AG04450 (cell line): ENCODE measurements at regions not wholly inside any gene's neighbourhood (a gene's known extent, or its start where the extent isn't known, plus 50 kb on each side); places are given as distances from the start of the nearest gene placed in this dataset.

Experiments
- CTCF ChIA-PET: fragments of 300-600, 350-600 bp; formaldehyde crosslinking; extraction: SDS; loops from one replicate; lab custom pipeline; 2022; ENCODE audit warnings: antibody characterized with exemption, inconsistent platforms; lab: Charles Lee
- POLR2A ChIA-PET: fragments of 350-600 bp; formaldehyde crosslinking; extraction: SDS; loops from one replicate; lab custom pipeline; 2021; ENCODE audit warnings: antibody characterized with exemption, inconsistent platforms; lab: Yijun Ruan, JAX
- DNase-seq: peaks from one replicate; pipeline ENCODE4 v3.0.0-alpha.2; 2011; ENCODE audit warnings: low read depth, low spot score
- H3K27ac ChIP-seq: one replicate; pipeline ENCODE4 v1.5.1; 2012; ENCODE audit warnings: low read depth, low read length, control low read depth
- H3K27me3 ChIP-seq: one replicate; pipeline ENCODE4 v1.6.0; 2012; ENCODE audit warnings: low read length; ENCODE audit not compliant: control insufficient read depth, insufficient read depth
- H3K4me3 ChIP-seq: 2 replicates; pipeline ENCODE4 v1.5.1; 2011; ENCODE audit warnings: mild to moderate bottlenecking, low read depth, low read length, control low read depth
- H3K9me3 ChIP-seq: 2 replicates; pipeline ENCODE4 v1.5.1; 2012; ENCODE audit warnings: low read length; ENCODE audit not compliant: control insufficient read depth, insufficient read depth
- CTCF ChIP-seq: IDR thresholded peaks from 2 replicates; pipeline ENCODE4 v1.5.1; 2011; ENCODE audit warnings: low read depth, low read length, control low read depth, inconsistent platforms

GRCh38 chr12:54773593-54773992 lies 80.7 kb upstream of the MUCL1 start:
- H3K27ac ChIP-seq: no peak overlapping the region
- H3K27me3 ChIP-seq: no peaks in the 10 kb centered on the region
- CTCF ChIA-PET: no interaction called here
- no peak overlapping the region for H3K4me3 ChIP-seq
- POLR2A ChIA-PET: no interaction called here
- no peaks in the 10 kb centered on the region for H3K9me3 ChIP-seq
- no peak for TF ChIP-seq CTCF
- DNase-seq: no peak

GRCh38 chr12:54765652-54766051 lies 88.7 kb upstream of the MUCL1 start:
- Histone ChIP-seq H3K4me3 (no peak overlapping the region), H3K27ac (no peak overlapping the region), H3K27me3 (no peaks in the 10 kb centered on the region), H3K9me3 (no peaks in the 10 kb centered on the region)
- ChIA-PET POLR2A (no interaction called here), CTCF (no interaction called here)
- no peak for DNase-seq
- no peak for TF ChIP-seq CTCF

- H3K9me3 ChIP-seq: no peaks in the 10 kb centered on the region
- CTCF ChIA-PET: interaction anchor here (1.3 to 1.6 kb wide), 2 partner anchors 13 to 196 kb away, joined by 6 read pairs; no protein-coding TSS in a partner anchor
- H3K4me3 ChIP-seq: no peak overlapping the region
- no peak overlapping the region for H3K27ac ChIP-seq
- DNase-seq: no peak
- H3K27me3 ChIP-seq: no peaks in the 10 kb centered on the region
- POLR2A ChIA-PET: no interaction called here
- TF ChIP-seq CTCF: no peak
These were observed 91.9 kb upstream of the MUCL1 start for GRCh38 chr12:54762390-54762789.

GRCh38 chr12:54759751-54760150 lies 94.6 kb upstream of the MUCL1 start:
- Histone ChIP-seq H3K4me3 (no peak overlapping the region), H3K9me3 (no peaks in the 10 kb centered on the region), H3K27me3 (no peaks in the 10 kb centered on the region), H3K27ac (no peak overlapping the region)
- peak; percentile 27 for TF ChIP-seq CTCF
- POLR2A ChIA-PET: no interaction called here
- no peak for DNase-seq
- CTCF ChIA-PET: interaction anchor here (0.6 to 1.4 kb wide), 5 partner anchors 10 to 309 kb away, joined by 3 to 7 read pairs (median 4); no protein-coding TSS in a partner anchor

GRCh38 chr12:54751493-54751892 lies 102.8 kb upstream of the MUCL1 start:
- no peaks in the 10 kb centered on the region for H3K9me3 ChIP-seq
- ChIA-PET CTCF (interaction anchor here (4.5 kb wide), 1 partner anchor 208 kb away, joined by 160 read pairs; no protein-coding TSS in a partner anchor), POLR2A (no interaction called here)
- DNase-seq: no peak
- no peak for TF ChIP-seq CTCF
- no peaks in the 10 kb centered on the region for H3K27me3 ChIP-seq
- no peak overlapping the region for H3K27ac ChIP-seq
- no peak overlapping the region for H3K4me3 ChIP-seq
